Hepatic stellate cell (primary cell): ENCODE measurements at regions not wholly inside any gene's neighbourhood (a gene's known extent, or its start where the extent isn't known, plus 50 kb on each side); places are given as distances from the start of the nearest gene placed in this dataset.

Experiments used
- DNase-seq: peaks from one replicate; pipeline ENCODE4 v3.0.0; 2011; ENCODE audit warnings: low spot score

DNA sequence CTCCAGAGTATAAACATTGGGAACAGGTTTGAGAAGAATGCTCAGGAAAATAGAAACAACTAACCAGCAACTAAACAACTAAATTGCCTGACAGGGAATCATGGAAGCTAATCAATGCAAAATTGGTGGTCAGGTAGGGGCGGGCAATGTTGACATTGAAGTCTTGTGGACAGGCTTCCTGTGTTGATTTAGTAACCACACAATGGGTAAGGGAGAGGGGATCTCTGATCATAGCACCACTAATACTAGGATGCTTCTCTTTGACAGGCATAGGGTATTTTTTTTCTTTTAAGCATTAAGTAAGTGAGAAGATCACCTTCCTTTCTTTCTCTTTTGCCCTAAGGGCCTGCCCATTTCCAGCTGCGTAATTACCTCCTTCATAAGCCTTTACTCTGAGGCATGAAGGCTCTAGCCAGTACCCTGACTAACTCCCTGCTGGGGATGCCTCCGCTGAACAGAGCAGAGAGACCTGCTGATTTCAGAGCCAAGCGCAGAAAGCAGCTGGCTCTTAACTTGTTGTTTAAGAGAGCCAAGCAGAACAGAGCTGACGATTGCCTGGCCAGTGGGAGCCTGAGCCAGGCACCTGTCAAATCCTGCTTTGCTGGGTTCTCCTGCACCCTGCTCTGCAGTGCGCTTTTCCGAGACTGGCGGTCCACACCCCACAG lies 118.7 kb downstream of the BMP2 start:
- DNase-seq = no peak

DNA sequence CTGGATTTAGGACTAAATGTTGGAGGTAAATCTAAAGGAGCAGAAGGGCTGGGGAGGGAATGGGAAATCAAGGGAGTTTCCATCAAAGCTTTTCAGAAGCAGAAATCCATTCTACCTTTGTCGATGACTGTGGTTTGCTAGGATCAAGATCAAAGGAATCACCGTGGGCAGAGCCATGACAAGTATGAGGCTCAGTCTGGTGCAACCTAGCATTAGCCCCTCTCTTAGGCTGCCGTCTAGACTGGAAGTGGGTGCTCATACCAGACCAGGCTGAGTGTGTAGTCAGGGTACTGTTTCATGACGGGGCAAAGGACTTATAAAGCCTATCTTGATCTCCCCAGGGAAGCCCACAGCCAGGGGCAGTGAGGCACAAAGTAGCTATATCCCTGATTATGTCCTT lies 120.5 kb downstream of the BMP2 start:
- no peak for DNase-seq

DNA sequence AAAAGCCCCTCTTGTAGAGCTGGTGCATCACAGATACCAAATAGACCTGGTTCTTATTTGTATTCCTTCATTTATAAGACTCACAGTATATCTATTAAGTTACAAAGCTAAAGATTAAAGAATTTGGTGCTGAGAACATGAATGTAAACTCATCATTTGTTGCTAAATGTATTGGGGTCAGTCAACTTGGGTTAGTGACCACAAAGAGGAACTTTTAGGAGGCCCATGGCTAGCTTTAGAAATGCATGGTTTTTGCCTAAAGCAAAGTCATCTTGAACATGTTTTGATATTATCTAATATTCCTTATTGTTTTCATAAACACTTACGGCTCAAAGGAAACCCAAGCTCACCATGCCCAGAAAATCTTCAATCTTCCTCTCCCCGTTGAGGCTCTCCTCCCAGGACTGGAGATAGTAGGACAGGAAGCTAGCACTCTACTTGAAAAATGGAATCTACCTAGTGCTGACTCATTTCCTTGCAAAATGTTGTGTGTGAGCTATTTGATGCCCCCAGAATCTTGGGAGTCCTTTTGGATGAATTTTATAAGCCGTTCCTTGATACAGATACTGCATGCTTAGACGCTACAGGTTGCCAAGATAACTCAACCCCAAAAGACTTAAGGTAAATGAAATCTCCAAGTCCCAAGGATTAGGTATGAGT lies 121.4 kb downstream of the BMP2 start:
- DNase-seq = no peak

DNA sequence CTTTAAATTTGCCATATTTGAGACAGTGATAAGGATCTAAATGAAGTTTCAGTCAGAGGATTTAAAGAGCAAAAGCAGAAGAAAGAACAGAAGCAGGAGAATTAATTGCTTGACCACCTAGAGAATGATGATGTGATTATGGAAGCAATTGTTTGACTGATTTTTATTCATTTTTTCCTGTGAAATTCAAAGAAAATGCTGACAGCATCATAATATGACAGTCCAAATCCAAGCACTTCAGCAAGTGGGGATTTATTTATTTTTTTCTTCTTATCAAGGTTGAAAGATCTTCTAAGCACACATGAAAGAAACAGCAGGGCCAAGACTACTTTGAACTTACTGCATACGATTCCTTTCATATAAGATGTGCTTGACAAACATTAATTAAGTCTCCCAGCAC lies 125.2 kb downstream of the BMP2 start:
- no peak for DNase-seq

DNA sequence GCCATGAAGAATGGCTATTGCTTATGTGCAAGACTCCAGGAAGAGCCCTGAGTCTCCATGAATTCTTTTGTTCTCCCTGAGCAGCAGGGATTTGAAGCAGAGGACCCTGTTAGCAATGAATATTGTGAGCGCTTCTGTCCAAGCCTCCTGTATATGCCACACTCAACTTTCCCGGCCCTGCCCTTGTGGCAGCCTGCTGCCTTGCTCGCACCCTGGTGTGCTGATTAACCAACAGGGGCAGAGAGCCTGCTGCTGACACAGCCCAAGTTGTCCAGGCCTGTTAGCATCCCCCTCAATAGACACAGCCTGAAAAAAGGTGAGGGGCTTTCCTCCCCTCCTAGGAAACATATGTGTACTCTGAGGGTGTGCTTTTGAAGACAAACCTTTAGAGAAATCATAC lies 131.4 kb downstream of the BMP2 start:
- no peak for DNase-seq

DNA sequence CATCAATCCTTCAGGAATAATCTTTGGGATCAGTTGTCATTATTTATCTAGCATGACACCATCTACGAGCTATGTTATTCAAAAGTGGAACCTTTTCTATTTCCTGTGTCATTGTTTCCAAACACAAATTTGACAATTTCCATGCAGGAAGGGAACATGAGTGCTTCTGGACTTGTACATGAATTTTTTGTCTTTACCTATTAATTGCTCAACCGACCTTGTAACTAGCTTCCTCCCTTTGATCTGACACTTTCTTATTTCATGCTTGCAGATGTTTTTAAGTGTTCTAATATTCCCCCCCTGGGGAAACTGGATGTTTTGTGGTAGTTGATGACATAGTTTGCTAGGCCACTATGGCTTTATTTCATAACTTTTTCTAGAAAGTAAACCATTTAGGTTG lies 139.4 kb downstream of the BMP2 start:
- no peak for DNase-seq

DNA sequence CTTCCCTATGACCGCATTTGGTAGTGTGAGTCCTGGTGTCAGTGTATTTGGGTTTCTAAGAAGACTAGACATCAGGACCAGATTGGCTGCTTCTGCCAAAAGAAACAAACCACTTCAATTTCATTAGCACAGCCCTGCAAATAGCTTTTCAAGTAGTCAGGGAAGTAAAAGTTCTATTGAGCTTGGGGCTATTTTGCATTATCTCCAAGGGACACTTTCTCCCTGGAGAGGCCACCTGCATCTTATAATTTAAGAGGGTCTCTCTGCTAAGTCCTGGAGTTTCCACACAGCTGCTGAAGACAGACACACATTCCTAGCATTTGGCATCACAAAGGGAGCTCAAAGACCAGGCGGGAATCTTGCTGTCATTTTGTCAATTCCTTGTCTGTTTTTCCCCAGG lies 141.2 kb downstream of the BMP2 start:
- DNase-seq = no peak

DNA sequence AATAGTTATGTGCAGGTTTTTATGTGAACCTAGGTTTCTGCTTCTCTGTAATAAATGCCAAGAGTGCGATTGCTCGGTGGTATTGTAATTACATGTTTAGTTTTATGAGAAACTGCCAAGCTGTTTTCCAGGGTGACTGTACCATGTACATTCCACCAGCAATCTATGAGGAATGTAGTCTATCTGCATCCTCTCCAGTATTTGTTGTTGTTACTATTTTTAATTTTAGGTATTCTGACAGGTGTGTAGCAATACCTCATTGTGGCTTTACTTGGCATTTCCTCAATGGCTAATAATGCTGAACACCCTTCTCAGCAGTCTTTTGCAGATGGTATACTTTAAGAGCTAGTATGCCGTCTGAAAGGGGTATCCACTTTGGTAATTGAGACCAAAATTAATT lies 142.1 kb downstream of the BMP2 start:
- DNase-seq = no peak

DNA sequence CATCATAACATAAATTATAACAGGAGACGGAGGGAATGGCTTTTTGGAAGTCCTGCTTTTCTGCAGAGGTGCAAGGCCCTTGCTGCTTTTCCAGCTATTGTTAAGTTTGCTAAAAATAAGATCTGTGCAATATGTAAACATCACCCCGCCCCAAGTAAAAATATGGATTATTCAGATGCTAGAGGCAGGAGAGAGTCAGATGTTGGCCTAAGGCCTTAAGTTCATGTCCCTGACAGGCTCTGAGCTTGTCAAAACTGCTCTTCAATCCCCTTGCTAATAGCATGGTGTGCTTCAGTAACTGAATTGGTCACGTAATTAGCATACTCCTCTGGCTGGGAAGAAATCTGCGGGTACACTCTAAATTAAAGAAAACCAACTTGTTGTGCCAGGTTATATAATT lies 147.5 kb downstream of the BMP2 start:
- no peak for DNase-seq

DNA sequence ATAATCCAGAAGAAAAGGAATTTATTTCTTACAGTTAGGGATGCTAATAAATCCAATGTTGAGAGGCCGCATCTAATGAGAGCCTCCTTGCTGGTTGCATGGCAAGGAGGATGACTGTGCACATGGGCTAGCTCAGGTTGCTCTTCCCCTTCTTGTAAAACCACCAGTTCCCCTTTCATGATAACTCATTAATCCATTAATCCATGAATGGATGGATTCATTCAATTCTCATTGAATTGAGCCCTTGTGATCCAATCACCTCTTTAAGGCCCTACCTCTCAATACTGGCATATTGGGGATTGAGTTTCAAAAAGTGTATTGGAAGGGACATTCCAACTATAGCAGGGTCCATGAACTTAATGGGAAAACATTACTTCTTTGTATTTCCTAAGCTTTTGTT lies 149.5 kb downstream of the BMP2 start:
- DNase-seq = no peak

DNA sequence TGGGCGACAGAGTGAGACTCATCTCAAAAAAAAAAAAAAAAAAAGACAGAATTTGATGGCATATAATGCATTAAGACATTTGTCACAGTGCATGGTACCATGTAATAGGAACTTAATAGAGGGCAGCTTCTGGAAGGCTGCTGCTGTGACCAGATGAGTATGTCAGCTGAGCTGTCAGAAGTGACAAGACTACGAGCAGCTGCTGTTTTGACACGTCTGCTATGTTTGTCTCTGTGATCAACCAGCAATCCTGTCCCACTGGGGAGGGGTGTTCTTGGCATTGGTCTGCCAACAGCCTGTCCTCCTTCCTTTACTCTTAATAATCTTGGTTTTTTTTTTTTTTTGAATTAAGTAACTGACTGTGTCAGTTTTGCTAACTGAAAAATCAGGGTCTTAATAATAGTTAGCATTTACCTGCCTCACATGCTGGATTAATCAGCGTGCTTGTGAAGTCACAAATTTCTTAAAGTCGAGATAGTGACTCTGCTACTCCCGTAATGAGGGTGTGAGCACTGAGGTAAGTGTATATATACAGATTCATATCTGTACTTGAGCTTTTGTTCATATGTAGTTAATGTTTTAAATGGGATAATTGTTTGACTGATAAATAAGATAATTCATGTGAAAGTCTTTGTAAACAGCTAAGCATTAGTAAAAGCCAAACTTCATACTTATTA lies 152.4 kb downstream of the BMP2 start:
- no peak for DNase-seq

DNA sequence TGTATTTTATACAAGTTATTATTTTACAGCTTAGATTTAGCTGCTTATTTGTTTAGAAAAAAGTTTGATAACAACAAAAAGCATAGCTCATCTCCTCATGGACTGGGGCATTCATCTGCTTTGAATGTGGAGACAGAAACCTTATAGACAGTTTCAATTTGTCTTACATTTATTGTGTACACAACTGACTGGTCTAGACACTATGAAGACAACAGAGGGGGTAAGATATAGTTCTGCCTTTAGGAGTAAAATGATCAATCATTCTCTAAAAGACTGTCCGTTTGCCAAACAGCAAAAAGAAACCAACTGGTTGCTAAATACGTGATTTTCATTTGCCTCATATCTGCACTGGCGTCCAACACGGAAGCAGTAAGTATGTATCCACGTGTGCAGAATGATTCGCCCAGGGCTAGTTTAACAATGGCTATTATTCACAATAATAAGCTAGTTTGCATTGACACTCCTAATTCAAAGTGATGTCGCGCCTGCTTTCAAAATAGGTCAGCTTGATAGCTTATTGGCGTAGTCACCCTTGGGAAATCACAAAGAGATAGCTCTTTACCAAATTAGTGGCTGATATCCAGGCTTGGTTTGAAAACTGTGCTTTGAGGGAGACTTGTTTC lies 153.6 kb downstream of the BMP2 start:
- no peak for DNase-seq

DNA sequence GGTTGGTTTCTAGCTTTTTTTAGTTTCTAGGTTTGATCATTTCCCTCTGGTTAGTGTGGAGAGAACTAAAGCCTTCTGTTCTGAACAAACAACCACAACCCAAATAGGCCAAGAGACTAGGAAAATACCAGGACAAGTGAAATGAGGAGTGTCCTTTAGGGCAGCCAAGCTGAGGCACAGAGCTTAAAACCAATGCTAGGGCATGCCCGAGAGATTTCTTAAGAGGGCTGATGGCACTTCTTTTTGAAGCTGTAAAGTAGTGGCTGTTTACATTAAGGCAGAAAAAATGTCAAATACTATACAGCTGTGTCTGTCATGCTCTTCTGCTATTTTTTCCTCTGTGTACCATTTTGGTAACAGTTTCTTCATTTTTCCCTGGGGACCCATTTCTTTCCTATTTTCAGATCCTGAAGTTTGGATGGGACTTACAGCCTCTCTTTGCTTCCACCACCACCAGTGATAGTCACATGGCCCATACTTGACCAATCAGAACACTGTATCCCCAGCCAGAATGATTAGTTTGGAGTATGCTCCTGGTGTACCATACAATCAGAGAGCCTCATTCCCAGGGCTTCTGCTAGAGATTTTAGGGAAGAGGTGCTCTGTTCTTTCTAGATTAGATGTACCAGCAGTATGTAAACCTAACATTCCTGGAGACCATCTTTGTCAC lies 154.4 kb downstream of the BMP2 start:
- no peak for DNase-seq

DNA sequence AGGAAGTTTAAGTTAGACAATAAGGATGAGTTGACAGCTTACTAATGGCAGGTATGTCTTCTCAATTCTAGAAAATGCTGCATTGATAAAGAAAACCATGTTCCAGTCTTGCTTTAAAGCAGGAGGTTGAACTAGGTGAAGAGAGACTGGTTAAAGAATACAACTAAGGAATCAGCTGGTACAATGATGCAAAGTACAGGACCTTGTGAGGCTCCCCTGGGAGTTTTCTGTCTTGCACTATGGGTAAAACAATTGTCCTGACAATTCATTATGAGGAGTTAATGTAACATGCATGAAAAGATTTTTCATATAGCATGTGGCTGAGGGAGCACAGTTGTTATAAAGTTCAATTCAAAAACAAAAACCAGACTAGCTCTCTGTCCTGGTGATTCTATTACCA lies 157.2 kb downstream of the BMP2 start:
- DNase-seq = no peak

DNA sequence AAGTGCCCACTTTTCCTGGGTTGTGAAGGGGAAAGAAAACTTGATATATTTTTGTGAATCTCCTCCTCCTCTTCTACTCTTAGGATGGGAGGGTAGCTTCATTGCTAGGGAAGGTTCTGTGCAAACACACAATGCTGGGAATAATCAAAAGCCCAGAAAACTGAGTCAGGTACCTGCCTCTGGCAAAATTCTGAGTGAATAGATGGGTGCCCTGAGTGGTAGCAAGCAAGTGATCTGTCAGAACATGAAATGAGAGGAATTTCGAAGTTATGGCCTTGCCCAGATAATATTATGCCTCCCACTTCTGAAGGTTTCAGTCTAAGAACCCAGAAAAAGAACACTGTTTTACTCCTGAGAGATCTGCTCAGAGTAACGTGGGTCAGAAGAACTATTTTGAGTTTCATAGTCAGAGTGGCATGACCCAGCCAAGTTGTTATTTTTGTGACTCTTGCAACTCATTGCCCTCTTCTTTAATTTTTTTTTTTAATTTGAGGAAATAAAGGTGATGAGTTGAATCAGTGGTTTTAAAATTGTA lies 158.3 kb downstream of the BMP2 start:
- DNase-seq = no peak

DNA sequence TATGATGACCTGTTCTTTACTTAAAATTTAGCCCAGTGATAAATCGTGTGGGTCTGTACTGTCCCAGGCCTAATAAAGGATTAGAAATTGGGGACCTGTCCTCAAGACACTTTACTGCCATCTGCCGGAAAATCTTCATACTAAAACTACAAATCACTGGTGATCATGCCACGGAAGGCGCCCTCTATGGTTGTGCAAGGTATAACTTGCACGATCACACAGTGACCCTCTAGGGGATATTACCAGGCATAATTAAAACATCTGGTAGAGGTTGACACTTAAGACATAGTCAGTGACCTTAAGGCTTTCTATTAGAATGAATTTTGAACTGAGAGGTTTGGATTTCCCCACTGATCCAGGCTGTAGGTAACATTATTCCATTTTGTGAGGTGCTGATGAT lies 172.6 kb downstream of the BMP2 start:
- DNase-seq = no peak

DNA sequence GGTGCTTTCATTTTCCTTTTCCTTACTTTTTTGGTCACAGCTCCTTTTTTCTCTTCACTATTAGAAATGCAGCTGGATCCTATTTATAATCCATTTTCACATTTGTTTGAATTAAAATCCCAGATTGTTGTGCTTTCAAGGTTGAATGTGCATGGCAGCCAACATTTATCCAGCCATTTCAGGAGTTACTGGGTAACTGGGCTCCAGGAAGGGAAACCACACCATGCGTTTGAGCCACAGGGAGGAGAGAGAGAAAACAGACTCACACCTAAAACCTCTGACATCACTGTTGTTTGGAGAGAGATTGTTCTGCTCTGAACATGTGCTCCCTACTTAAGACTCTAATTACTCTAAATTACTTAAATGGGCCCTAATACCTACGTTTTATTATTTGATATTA lies 173.4 kb downstream of the BMP2 start:
- no peak for DNase-seq

DNA sequence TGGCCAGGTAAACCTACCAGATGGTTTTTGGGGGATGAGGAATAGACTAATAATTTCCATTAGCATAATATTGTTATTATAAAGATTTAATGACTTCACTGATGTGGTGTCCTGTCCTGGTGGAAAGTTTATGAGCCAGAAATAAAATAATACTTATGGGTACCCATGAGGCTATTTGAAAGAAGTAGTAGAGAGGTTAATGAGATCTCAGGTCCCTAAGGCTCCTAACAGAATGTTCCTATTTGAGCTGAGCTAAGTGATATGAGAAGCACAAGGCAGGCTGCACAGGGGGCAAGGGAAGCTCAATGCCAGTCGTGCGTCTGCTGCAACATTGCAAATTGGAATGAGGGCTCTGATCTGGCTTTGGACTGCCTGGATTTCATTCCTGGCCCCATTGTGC lies 174.1 kb downstream of the BMP2 start:
- no peak for DNase-seq

DNA sequence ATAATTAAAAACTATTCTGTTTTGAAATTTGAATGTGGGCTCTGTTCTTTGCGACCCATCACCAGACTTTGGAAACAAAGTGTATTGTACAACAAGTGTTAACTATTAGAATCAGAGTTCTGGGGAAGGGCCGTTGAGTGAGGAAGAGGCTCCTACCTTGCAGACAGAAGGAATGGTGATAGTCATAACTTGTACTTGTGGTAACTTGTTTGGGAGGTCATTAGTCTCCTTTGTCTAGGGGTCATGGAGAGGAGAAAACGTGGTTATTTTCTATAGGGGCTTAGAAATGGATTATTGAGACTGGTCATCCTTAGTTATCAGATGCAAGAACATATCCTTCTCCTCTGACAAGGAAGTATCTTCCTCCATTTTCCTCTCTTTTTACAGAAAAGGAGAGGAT lies 174.8 kb downstream of the BMP2 start:
- no peak for DNase-seq

DNA sequence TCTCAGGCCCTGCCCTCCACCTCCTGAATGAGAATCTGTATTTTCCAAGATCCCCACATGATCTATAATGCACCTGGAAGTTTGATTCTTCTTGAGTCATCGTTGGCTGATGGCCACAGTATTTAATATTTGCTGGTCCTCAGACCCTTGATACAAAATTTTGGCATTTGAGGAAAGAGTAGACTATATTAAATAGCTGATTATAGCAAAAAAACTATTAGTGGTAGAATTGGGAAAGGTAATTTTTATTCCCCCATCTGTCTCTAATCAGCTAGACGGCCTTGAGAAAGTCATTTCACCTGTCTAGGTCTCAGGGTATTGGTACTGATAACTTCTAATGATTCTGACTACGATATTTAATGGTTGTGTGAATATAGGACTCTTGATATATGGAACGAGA lies 176.8 kb downstream of the BMP2 start:
- no peak for DNase-seq

DNA sequence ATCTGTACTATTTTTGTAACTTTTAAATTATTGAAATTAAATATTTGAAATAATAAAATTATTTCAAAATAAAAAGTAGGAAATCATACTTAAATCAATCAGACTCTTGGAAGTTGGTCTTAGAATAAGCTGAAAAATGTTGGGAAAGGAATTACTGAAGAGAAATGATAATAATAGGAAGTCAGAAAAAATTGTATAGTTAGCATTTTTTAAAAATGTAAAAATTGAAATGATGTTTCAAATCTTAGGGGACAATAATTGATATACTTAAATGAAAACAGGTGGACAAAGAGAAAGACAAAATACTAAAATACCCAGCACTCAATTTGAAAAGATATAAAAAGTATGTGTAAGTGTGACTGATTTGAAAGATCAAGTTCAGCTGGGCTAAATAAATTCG lies 186.1 kb downstream of the BMP2 start:
- no peak for DNase-seq

DNA sequence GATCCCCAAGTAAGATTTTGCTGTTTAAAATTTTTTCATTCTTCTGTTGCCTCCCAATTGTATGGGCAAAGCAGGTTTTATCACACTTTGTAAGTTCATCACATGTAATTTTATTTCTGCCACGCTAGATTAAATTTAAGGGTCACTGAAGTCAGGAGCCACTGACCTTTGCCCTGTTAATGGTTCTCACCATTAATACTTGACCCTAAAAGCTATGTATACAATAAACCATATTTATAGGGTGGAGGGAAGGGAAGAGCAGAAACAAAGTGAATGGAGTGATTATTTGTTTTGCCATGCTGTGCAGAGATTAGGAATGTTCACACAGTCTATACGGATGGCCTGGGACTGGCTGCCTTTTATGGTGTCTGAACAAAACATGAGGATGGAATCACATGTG lies 186.7 kb downstream of the BMP2 start:
- no peak for DNase-seq
